Ovary (tissue), 3 donors: ENCODE measurements at regions not wholly inside any gene's neighbourhood (a gene's known extent, or its start where the extent isn't known, plus 50 kb on each side); places are given as distances from the start of the nearest gene placed in this dataset.

Experiments
- CTCF ChIP-seq, 3 donors: fragments of 450-650 bp in 2 of 3; fragments of 200-600 bp in 1 of 3; IDR thresholded peaks; one replicate each; pipeline versions ENCODE4 v1.5.1 to v1.8.0; 2016 to 2022; ENCODE audit warnings: antibody characterized with exemption in 3 of 3, mild to moderate bottlenecking in 1 of 3
- EP300 ChIP-seq: sonication (generic); formaldehyde crosslinking; IDR thresholded peaks from one replicate; pipeline ENCODE4 v1.6.1; 2017; ENCODE audit warnings: antibody characterized with exemption
- POLR2A ChIP-seq: fragments of 450-650 bp; IDR thresholded peaks from one replicate; pipeline ENCODE4 v1.6.1; 2017; ENCODE audit warnings: antibody characterized with exemption, mild to moderate bottlenecking, moderate library complexity
- donor health status: DM: no; HTN: no; CAD: no.

DNA sequence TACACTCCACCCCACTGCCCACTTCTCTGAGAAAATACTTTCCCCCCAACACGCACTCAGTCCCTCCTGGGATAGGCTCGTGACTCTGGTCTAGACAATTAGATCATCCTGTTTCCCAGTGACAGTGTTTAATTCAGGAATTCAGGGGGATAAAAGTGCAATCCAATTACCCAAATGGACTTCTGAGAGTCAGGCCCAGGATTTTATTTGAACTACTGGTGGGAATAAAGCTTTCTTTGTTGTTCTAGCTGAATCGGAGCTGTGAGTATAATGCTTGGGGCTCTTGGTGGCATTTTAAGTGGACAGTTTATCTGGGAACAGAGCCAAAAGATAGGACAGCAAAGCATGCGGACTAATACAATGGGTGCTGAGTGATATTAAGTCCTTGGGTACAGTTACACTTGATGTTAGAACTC, 683.3 kb downstream of the MAT2B start:
- TF ChIP-seq POLR2A (no peak), CTCF (IDR thresholded peaks at IDR 0.05) (no peak), EP300 (no peak)
